HCT116 (cell line): ENCODE measurements at regions not wholly inside any gene's neighbourhood (a gene's known extent, or its start where the extent isn't known, plus 50 kb on each side); places are given as distances from the start of the nearest gene placed in this dataset.

Source experiments
- CEBPB ChIP-seq: IDR thresholded peaks from 2 replicates; pipeline ENCODE4 v1.6.1; 2012; ENCODE audit warnings: low read depth
- EZH2 ChIP-seq: fragments of 200-600 bp; sonication (generic); IDR thresholded peaks from 2 replicates; pipeline ENCODE4 v1.6.1; 2017; ENCODE audit warnings: antibody characterized with exemption, mixed run types
- POLR2A ChIP-seq: IDR thresholded peaks from 2 replicates; pipeline ENCODE4 v1.7.0; 2011; ENCODE audit warnings: borderline replicate concordance; ENCODE audit not compliant: insufficient read depth, insufficient read length; ENCODE audit errors: extremely low read depth
- POLR2AphosphoS5 ChIP-seq: IDR thresholded peaks from 2 replicates; pipeline ENCODE4 v1.6.1; 2011; ENCODE audit warnings: mild to moderate bottlenecking, low read depth, low read length, moderate library complexity
- ZFX ChIP-seq: fragments of 450-650 bp; IDR thresholded peaks from 2 replicates; pipeline ENCODE4 v1.6.1; 2017
- ZNF274 ChIP-seq: fragments of 200-500 bp; sonication (Bioruptor generic); IDR thresholded peaks from 2 replicates; pipeline ENCODE4 v1.6.1; 2014; ENCODE audit warnings: mild to moderate bottlenecking, low read depth, low read length, inconsistent platforms
- TF ChIP-seq, protein P1 (sequence below), 3 experiments: fragments of 200-600 bp in 1 of 3; sonication (generic) in 1 of 3; IDR thresholded peaks in 2 of 3; conservative IDR thresholded peaks in 1 of 3; 2 replicates each; pipeline ENCODE4 v1.5.1; 2012 to 2017; ENCODE audit warnings: low read depth in 2 of 3, low read length in 2 of 3, antibody characterized with exemption in 1 of 3, borderline replicate concordance in 1 of 3, control low read depth in 1 of 3, mild to moderate bottlenecking in 1 of 3, mixed read lengths in 1 of 3, mixed run types in 1 of 3, moderate library complexity in 1 of 3; ENCODE audit not compliant: insufficient read depth in 1 of 3
- TF ChIP-seq, protein P2 (sequence below): IDR thresholded peaks from 2 replicates; pipeline ENCODE4 v1.6.1; 2012; ENCODE audit warnings: low read depth

DNA sequence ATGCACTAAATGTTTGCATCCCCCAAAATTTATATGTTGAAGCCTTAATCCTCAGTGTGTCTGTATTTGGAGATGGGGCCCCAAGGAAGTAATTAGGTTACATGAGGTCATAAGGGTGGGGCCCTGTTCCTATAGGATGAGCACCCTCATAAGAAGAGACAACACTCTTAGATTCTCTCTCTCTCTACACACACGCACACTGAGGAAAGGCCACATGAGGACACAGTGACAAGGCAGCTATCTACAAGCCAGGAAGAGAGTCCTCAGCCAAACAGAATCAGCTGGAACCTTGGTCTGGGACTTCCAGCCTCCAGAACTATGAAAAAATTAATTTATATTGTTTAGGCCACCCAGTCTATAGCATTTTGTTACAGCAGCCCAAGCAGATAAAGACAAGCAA, 69.3 kb upstream of the NOCT start:
- TF ChIP-seq, protein P1, sequence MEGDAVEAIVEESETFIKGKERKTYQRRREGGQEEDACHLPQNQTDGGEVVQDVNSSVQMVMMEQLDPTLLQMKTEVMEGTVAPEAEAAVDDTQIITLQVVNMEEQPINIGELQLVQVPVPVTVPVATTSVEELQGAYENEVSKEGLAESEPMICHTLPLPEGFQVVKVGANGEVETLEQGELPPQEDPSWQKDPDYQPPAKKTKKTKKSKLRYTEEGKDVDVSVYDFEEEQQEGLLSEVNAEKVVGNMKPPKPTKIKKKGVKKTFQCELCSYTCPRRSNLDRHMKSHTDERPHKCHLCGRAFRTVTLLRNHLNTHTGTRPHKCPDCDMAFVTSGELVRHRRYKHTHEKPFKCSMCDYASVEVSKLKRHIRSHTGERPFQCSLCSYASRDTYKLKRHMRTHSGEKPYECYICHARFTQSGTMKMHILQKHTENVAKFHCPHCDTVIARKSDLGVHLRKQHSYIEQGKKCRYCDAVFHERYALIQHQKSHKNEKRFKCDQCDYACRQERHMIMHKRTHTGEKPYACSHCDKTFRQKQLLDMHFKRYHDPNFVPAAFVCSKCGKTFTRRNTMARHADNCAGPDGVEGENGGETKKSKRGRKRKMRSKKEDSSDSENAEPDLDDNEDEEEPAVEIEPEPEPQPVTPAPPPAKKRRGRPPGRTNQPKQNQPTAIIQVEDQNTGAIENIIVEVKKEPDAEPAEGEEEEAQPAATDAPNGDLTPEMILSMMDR (IDR thresholded peaks at IDR 0.05 in 2 of 3, conservative IDR thresholded peaks at IDR 0.05 in 1 of 3; ENCODE audit: borderline replicate concordance in 1 of 3, insufficient read depth in 1 of 3, low read depth in 2 of 3, low read length in 2 of 3): no peak
- TF ChIP-seq POLR2AphosphoS5 (no peak), ZNF274 (no peak), EZH2 (no peak), POLR2A (no peak), ZFX (no peak), CEBPB (no peak)
- TF ChIP-seq, protein P2, sequence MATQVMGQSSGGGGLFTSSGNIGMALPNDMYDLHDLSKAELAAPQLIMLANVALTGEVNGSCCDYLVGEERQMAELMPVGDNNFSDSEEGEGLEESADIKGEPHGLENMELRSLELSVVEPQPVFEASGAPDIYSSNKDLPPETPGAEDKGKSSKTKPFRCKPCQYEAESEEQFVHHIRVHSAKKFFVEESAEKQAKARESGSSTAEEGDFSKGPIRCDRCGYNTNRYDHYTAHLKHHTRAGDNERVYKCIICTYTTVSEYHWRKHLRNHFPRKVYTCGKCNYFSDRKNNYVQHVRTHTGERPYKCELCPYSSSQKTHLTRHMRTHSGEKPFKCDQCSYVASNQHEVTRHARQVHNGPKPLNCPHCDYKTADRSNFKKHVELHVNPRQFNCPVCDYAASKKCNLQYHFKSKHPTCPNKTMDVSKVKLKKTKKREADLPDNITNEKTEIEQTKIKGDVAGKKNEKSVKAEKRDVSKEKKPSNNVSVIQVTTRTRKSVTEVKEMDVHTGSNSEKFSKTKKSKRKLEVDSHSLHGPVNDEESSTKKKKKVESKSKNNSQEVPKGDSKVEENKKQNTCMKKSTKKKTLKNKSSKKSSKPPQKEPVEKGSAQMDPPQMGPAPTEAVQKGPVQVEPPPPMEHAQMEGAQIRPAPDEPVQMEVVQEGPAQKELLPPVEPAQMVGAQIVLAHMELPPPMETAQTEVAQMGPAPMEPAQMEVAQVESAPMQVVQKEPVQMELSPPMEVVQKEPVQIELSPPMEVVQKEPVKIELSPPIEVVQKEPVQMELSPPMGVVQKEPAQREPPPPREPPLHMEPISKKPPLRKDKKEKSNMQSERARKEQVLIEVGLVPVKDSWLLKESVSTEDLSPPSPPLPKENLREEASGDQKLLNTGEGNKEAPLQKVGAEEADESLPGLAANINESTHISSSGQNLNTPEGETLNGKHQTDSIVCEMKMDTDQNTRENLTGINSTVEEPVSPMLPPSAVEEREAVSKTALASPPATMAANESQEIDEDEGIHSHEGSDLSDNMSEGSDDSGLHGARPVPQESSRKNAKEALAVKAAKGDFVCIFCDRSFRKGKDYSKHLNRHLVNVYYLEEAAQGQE: no peak
